Gastroesophageal sphincter (tissue), 4 donors: ENCODE measurements at regions not wholly inside any gene's neighbourhood (a gene's known extent, or its start where the extent isn't known, plus 50 kb on each side); places are given as distances from the start of the nearest gene placed in this dataset.

Experiments
- ATAC-seq: fragments of 150-250 bp; one replicate; pipeline ENCODE4 v1.9.1; 2016; ENCODE audit warnings: mild to moderate bottlenecking, moderate library complexity
- H3K27ac ChIP-seq, 4 donors: fragments of 200-600 bp; sonication (generic) in 3 of 4; 1 replicate in 3 of 4; 2 replicates in 1 of 4; pipeline ENCODE4 v1.5.1; 2016 to 2019
- H3K27me3 ChIP-seq: fragments of 200-600 bp; sonication (generic); one replicate; pipeline ENCODE4 v1.5.1; 2019
- H3K36me3 ChIP-seq, 2 donors: fragments of 200-600 bp; sonication (generic); one replicate each; pipeline ENCODE4 v1.5.1; 2019; ENCODE audit warnings: control low read depth in 1 of 2
- H3K4me1 ChIP-seq, 3 donors: fragments of 200-600 bp; sonication (generic); 1 replicate in 2 of 3; 2 replicates in 1 of 3; pipeline ENCODE4 v1.5.1; 2016 to 2019; ENCODE audit warnings: control low read depth in 2 of 3
- H3K4me3 ChIP-seq, 2 donors: fragments of 200-600 bp; sonication (generic); one replicate each; pipeline ENCODE4 v1.5.1; 2019; ENCODE audit warnings: mild to moderate bottlenecking in 1 of 2, moderate library complexity in 1 of 2
- H3K9me3 ChIP-seq, 3 donors: fragments of 200-600 bp; sonication (generic); one replicate each; pipeline ENCODE4 v1.5.1; 2017 to 2019; ENCODE audit warnings: control low read depth in 2 of 3
- EP300 ChIP-seq: sonication (generic); formaldehyde crosslinking; IDR thresholded peaks from one replicate; pipeline ENCODE4 v1.6.1; 2017; ENCODE audit warnings: antibody characterized with exemption, mild to moderate bottlenecking
- POLR2A ChIP-seq, 2 donors: fragments of 450-650 bp; IDR thresholded peaks; one replicate each; pipeline ENCODE4 v1.6.1; 2017; ENCODE audit warnings: antibody characterized with exemption in 2 of 2, mild to moderate bottlenecking in 2 of 2, moderate library complexity in 1 of 2
- POLR2AphosphoS5 ChIP-seq: sonication (generic); formaldehyde crosslinking; IDR thresholded peaks from one replicate; pipeline ENCODE4 v1.6.1; 2017; ENCODE audit warnings: antibody characterized with exemption
- WGBS, 2 donors: methylation state at CpG; one replicate each; pipeline ENCODE4 v1.1.5; 2018; ENCODE audit warnings: low coverage in 1 of 2; 5-methylcytosine and 5-hydroxymethylcytosine counted together
- TF ChIP-seq, protein P1 (sequence below), 4 experiments: fragments of 200-600 bp in 2 of 4; fragments of 450-650 bp in 2 of 4; sonication (generic) in 1 of 4; IDR thresholded peaks; one replicate each; pipeline ENCODE4 v1.5.1; 2017 to 2019; ENCODE audit warnings: antibody characterized with exemption in 4 of 4, mild to moderate bottlenecking in 2 of 4, moderate library complexity in 2 of 4

DNA sequence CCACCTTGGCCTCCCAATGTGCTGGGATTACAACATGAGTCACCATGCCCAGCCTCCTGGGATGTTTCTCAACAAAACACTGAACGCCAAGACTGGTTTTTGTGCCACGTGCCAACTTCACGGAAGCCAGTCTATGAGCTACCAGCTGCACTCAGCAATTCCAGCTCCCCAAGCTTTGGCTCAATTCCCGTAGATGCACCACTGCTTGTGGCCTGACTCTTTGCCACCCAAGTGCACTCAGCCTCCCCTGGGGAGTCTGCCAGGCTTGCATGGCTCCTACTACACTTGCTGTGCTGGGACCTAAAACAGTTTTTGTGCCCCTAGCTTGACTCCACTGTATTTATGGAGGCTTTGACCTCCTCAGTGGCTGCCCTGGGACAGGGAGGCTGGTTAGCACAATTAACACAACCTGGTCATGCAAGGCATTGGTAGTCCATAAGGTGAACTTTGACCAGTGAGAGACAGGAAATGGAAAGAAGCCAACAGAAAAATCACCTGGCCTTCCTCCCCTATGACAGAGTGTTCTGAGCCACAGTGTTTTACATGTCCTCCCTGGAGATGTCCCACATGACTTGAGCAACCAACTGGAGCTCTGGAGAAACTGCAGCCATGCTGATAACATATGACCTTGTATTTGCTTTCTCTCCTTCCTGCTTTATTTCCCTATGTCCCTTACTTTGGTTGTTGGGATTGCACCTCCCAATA is 1173.1 kb downstream of the UQCRFS1 start:
- H3K4me3 ChIP-seq: no peak overlapping the region
- H3K9me3 ChIP-seq: no peaks in the 10 kb centered on the region
- no peaks in the 10 kb centered on the region for H3K27me3 ChIP-seq
- TF ChIP-seq POLR2A (IDR thresholded peaks at IDR 0.05) (no peak), EP300 (no peak), POLR2AphosphoS5 (no peak)
- TF ChIP-seq, protein P1, sequence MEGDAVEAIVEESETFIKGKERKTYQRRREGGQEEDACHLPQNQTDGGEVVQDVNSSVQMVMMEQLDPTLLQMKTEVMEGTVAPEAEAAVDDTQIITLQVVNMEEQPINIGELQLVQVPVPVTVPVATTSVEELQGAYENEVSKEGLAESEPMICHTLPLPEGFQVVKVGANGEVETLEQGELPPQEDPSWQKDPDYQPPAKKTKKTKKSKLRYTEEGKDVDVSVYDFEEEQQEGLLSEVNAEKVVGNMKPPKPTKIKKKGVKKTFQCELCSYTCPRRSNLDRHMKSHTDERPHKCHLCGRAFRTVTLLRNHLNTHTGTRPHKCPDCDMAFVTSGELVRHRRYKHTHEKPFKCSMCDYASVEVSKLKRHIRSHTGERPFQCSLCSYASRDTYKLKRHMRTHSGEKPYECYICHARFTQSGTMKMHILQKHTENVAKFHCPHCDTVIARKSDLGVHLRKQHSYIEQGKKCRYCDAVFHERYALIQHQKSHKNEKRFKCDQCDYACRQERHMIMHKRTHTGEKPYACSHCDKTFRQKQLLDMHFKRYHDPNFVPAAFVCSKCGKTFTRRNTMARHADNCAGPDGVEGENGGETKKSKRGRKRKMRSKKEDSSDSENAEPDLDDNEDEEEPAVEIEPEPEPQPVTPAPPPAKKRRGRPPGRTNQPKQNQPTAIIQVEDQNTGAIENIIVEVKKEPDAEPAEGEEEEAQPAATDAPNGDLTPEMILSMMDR (IDR thresholded peaks at IDR 0.05): no peak
- H3K27ac ChIP-seq: no peak overlapping the region
- no peaks in the 10 kb centered on the region for H3K36me3 ChIP-seq
- WGBS, 2 donors: 81 to 91% methylated on average over 4 of the region's 4 CpGs
- ATAC-seq: no peak
- H3K4me1 ChIP-seq: no peaks in the 10 kb centered on the region

DNA sequence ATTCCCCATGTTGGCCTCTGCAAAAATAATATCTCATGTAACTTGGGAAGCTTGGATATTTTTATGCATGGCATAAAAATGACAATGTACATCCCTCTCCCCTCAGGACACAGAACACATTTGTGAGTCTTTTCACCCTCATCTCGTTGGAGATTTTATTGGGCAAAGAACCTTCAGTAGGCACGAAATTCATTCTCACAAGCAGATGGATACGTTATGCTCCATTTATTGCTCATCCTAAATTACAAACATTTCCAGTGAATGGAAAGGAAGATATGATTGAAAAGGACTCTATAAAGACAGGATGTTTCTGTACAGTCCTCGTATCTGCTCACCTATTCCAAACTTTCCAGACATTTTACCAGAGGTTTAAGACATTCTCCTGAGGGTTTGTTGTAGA is 1175.8 kb downstream of the UQCRFS1 start:
- no peaks in the 10 kb centered on the region for H3K4me1 ChIP-seq
- H3K27ac ChIP-seq: no peak overlapping the region
- no peaks in the 10 kb centered on the region for H3K9me3 ChIP-seq
- WGBS, 2 donors: 24 to 68% methylated on average over 4 of the region's 4 CpGs
- no peak for TF ChIP-seq POLR2A (IDR thresholded peaks at IDR 0.05)
- no peak for TF ChIP-seq POLR2AphosphoS5
- TF ChIP-seq EP300: no peak
- TF ChIP-seq, protein P1 (IDR thresholded peaks at IDR 0.05): no peak
- ATAC-seq: no peak
- H3K36me3 ChIP-seq: no peaks in the 10 kb centered on the region
- H3K27me3 ChIP-seq: no peaks in the 10 kb centered on the region
- H3K4me3 ChIP-seq: no peak overlapping the region

DNA sequence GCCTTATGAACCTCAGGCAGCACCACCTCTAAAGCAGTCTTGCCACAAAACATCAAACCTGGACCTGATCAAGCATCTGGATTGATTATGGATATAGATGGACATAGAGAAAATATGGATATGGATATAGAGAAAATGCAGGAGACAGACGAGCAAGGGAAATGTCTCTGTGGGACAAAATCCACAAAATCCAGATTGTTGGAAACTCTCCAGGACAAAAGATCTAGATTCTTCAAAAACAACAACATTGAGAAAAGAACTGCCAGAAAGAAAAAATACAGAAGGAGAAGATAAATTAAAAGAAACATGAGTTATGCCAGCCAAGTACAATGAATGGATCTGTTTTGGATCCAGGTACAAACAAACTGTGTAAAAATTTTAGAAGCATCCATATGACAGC is 1176.5 kb downstream of the UQCRFS1 start:
- Histone ChIP-seq H3K4me3 (no peak overlapping the region), H3K9me3 (peaks cover 0 to 6% (median 0%) of the 10 kb centered on the region in 3 donors), H3K36me3 (no peaks in the 10 kb centered on the region), H3K4me1 (no peaks in the 10 kb centered on the region), H3K27ac (no peak overlapping the region), H3K27me3 (no peaks in the 10 kb centered on the region)
- WGBS, 2 donors: 43% methylated on average over 1 of the region's 1 CpG; no CpG with 5 or more reads in 1 of the 2 donors
- no peak for ATAC-seq
- TF ChIP-seq POLR2A (IDR thresholded peaks at IDR 0.05) (no peak), EP300 (no peak), POLR2AphosphoS5 (no peak)
- TF ChIP-seq, protein P1 (IDR thresholded peaks at IDR 0.05): no peak

DNA sequence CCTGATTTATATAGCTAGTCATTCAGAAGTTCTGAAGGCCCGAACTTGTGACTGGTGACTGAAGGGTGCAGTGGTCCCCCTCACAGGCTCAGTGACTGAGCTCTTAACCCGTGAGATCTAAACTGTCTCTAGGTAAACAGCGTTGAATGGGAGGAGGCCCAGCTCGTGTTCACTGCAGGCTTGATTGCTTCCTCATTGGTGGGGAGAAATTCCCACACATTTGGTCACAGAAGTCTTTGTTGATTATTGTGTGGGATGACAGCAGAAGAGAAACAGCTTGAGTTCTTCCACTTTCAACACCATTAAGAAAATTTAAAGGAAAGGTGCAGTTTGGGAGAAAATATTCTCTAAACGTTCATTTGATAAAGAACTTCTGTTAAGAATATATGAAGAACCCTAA is 1178.0 kb downstream of the UQCRFS1 start:
- no peak overlapping the region for H3K27ac ChIP-seq
- ATAC-seq: no peak
- H3K27me3 ChIP-seq: no peaks in the 10 kb centered on the region
- no peak overlapping the region for H3K4me3 ChIP-seq
- no peak for TF ChIP-seq POLR2AphosphoS5
- H3K9me3 ChIP-seq: peaks cover 0 to 17% (median 0%) of the 10 kb centered on the region in 3 donors
- no peaks in the 10 kb centered on the region for H3K4me1 ChIP-seq
- 20 to 27% methylated on average over 2 of the region's 5 CpGs for WGBS, 2 donors
- H3K36me3 ChIP-seq: no peaks in the 10 kb centered on the region

DNA sequence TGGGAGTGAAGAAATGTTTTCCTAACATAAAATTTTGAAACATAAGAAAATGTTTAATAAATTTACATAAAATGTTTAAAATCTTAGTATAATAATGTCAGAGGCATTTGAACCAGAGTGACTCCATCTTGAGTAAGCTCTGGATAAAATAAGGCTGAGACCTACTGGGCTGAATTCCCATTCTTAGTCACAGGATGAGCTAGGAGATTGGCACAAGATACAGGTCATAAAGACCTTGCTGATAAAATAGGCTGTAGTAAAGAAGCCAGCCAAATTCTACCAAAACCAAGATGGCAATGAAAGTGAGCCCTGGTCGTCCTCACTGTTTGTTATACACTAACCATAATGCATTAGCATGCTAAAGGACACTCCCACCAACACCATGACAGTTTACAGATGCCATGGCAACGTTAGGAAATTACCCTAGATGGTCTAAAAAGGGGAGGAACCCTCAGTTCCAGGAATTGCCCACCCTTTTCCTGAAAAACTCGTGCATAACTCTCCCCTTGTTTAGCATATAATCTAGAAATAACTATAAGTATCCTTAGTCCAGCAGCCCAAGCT is 1184.0 kb downstream of the UQCRFS1 start:
- no peak overlapping the region for H3K27ac ChIP-seq
- H3K4me3 ChIP-seq: no peak overlapping the region
- H3K9me3 ChIP-seq: peaks cover 0 to 17% (median 0%) of the 10 kb centered on the region in 3 donors
- TF ChIP-seq EP300: no peak
- no peaks in the 10 kb centered on the region for H3K4me1 ChIP-seq
- H3K36me3 ChIP-seq: no peaks in the 10 kb centered on the region
- 22 to 57% methylated on average over 3 of the region's 3 CpGs for WGBS, 2 donors
- no peaks in the 10 kb centered on the region for H3K27me3 ChIP-seq
- ATAC-seq: no peak

DNA sequence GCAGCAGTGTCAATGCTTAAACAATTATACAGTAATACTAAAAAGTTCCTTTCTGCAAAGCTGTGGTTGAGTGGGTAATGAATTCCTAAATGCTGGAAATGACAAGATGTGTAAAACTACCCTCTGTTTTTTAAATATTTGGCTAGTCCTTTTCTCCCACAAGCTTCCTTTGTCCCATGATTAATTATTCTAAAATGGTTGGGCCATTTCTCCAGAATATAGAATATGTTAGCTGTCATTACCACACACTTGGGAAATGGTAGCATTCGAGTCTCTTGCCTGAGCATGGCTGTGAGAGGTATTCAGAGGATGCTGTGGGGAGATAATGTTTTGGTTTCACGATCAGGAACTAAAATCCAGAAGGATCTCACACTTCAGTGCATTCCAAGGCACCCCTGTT is 1185.8 kb downstream of the UQCRFS1 start:
- Histone ChIP-seq H3K4me3 (no peak overlapping the region), H3K27ac (no peak overlapping the region), H3K36me3 (no peaks in the 10 kb centered on the region), H3K27me3 (no peaks in the 10 kb centered on the region), H3K9me3 (peaks cover 0 to 17% (median 0%) of the 10 kb centered on the region in 3 donors), H3K4me1 (no peaks in the 10 kb centered on the region)
- no peak for TF ChIP-seq POLR2A (IDR thresholded peaks at IDR 0.05)
- TF ChIP-seq, protein P1 (IDR thresholded peaks at IDR 0.05): no peak
- TF ChIP-seq EP300: no peak
- TF ChIP-seq POLR2AphosphoS5: no peak
- WGBS, 2 donors: 28 to 71% methylated on average over 1 to 2 of the region's 2 CpGs
- no peak for ATAC-seq
